Lung (tissue), 11 donors: ENCODE measurements at regions not wholly inside any gene's neighbourhood (a gene's known extent, or its start where the extent isn't known, plus 50 kb on each side); places are given as distances from the start of the nearest gene placed in this dataset.

Experiments used
- ATAC-seq: fragments of 200-7000 bp; cut with Tn5 transposase; one replicate; pipeline ENCODE4 v1.9.1; 2020; ENCODE audit warnings: moderate number of reproducible peaks; ENCODE audit not compliant: insufficient read depth, low FRiP score
- DNase-seq, 3 donors: peaks; one replicate each; pipeline ENCODE4 v3.0.0-alpha.2; 2013 to 2017
- H3K27ac ChIP-seq, 2 donors: one replicate each; pipeline ENCODE4 v1.5.1; 2013; ENCODE audit warnings: mild to moderate bottlenecking in 2 of 2, moderate library complexity in 2 of 2, control low read depth in 1 of 2, inconsistent platforms in 1 of 2, low read depth in 1 of 2, low read length in 1 of 2
- H3K27me3 ChIP-seq, 3 donors: one replicate each; pipeline ENCODE4 v1.5.1; 2013; ENCODE audit warnings: low read length in 2 of 3; ENCODE audit not compliant: control insufficient read depth in 3 of 3, insufficient read depth in 3 of 3
- H3K36me3 ChIP-seq, 4 donors: one replicate each; pipeline ENCODE4 v1.5.1; 2013; ENCODE audit warnings: low read length in 4 of 4, mild to moderate bottlenecking in 1 of 4, moderate library complexity in 1 of 4; ENCODE audit not compliant: control insufficient read depth in 4 of 4, insufficient read depth in 4 of 4
- H3K4me1 ChIP-seq, 5 donors: one replicate each; pipeline ENCODE4 v1.5.1; 2013; ENCODE audit warnings: low read length in 5 of 5, mild to moderate bottlenecking in 2 of 5, moderate library complexity in 1 of 5; ENCODE audit not compliant: control insufficient read depth in 5 of 5, insufficient read depth in 5 of 5
- H3K4me3 ChIP-seq: one replicate; pipeline ENCODE4 v1.5.1; 2013; ENCODE audit warnings: mild to moderate bottlenecking, control low read depth, moderate library complexity
- H3K9ac ChIP-seq, 2 donors: one replicate each; pipeline ENCODE4 v1.5.1; 2013; ENCODE audit warnings: low read length in 2 of 2, control low read depth in 1 of 2; ENCODE audit not compliant: insufficient read depth in 1 of 2
- H3K9me3 ChIP-seq, 4 donors: one replicate each; pipeline ENCODE4 v1.5.1; 2013; ENCODE audit warnings: low read length in 3 of 4, mild to moderate bottlenecking in 1 of 4, moderate library complexity in 1 of 4; ENCODE audit not compliant: control insufficient read depth in 4 of 4, insufficient read depth in 3 of 4
- WGBS, 2 donors: extraction: QIAGEN DNeasy Blood & Tissue Kit; methylation state at CpG; one replicate each; pipeline ENCODE4 v1.1.7; 2013; 5-methylcytosine and 5-hydroxymethylcytosine counted together
- TF ChIP-seq, protein P1 (sequence below): IDR thresholded peaks from 2 replicates; pipeline ENCODE4 v1.5.1; 2012; ENCODE audit warnings: mild to moderate bottlenecking; ENCODE audit errors: control extremely low read depth, extremely low read depth
- donor health status: control.
- donor health status: control.
- donor health status: Bipolar disorder and iron deficiency.
- donor health status: healthy.
- donor health status: DM: yes; HTN: yes; CAD: no.

DNA sequence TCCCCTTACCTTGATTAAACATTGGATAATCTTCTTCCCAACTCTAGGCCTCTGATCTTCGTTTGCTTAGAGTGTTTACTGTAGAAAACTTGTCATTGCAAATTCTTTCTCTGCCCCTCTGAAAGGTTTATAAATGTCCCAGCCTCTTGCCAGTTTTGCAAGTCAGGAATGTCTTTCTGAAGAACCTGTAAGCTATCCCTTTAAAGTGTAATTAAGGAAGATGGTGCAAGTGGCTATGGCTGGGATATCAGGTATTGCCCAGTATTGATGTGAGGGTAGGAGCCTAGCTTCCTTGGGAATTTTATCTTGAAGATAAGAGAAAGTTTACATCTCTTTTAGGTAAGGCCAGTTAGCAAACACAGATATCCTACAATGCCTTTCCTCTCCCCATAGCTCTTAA lies 211.0 kb upstream of the RIMS1 start:
- H3K27me3 ChIP-seq, result no peaks in the 10 kb centered on the region
- TF ChIP-seq, protein P1, sequence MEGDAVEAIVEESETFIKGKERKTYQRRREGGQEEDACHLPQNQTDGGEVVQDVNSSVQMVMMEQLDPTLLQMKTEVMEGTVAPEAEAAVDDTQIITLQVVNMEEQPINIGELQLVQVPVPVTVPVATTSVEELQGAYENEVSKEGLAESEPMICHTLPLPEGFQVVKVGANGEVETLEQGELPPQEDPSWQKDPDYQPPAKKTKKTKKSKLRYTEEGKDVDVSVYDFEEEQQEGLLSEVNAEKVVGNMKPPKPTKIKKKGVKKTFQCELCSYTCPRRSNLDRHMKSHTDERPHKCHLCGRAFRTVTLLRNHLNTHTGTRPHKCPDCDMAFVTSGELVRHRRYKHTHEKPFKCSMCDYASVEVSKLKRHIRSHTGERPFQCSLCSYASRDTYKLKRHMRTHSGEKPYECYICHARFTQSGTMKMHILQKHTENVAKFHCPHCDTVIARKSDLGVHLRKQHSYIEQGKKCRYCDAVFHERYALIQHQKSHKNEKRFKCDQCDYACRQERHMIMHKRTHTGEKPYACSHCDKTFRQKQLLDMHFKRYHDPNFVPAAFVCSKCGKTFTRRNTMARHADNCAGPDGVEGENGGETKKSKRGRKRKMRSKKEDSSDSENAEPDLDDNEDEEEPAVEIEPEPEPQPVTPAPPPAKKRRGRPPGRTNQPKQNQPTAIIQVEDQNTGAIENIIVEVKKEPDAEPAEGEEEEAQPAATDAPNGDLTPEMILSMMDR, result no peak
- H3K36me3 ChIP-seq, result no peaks in the 10 kb centered on the region
- H3K9ac ChIP-seq, result no peak overlapping the region
- no peaks in the 10 kb centered on the region for H3K9me3 ChIP-seq
- H3K4me1 ChIP-seq, result no peaks in the 10 kb centered on the region
- no peak overlapping the region for H3K27ac ChIP-seq
- H3K4me3 ChIP-seq, result no peak overlapping the region
- DNase-seq (no peak), ATAC-seq (no peak)
- 43 to 47% methylated on average over 1 of the region's 1 CpG for WGBS, 2 donors

DNA sequence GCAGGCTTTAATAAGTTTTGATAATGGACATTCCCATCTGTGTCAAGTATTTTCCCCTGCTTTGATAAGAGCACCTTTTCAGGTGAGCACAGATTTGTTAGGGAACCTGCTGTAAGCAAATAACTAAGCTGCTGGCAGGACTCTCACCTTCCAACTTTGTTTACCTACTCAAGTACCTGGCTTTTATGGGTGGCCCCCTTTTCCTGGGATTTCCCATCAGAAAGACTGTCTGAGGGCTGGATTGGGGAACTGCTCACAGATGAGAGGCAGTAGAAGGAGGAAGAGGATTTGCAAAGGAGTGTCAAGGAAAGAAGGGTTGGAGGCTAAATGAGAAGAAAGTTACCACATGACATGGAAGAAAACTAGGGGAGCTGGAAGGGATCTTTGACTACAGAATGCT lies 210.1 kb upstream of the RIMS1 start:
- Histone ChIP-seq H3K9me3 (no peaks in the 10 kb centered on the region), H3K27me3 (no peaks in the 10 kb centered on the region), H3K9ac (no peak overlapping the region), H3K36me3 (no peaks in the 10 kb centered on the region), H3K27ac (no peak overlapping the region), H3K4me3 (no peak overlapping the region), H3K4me1 (no peaks in the 10 kb centered on the region)
- TF ChIP-seq, protein P1, result no peak
- no peak for DNase-seq
- ATAC-seq, result no peak

DNA sequence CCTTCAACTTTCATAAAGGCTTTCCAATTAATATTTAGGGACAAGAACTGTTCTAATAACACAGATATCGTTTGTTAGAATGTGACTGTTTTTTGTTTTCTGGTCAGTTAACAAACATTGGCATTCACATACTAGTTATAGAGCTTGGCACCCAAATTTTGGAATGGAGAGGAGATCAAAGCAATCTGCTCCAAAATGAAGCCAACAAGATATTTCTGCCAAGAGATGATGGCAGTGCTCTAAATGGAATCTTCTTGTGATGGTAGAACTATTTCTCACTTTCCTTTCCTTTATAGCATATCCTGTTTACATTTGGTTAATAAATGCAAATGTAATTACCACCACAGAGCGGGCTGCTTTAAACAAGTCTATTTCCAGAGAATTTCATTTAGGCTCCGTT lies 208.3 kb upstream of the RIMS1 start:
- 81 to 84% methylated on average over 3 of the region's 3 CpGs for WGBS, 2 donors
- ATAC-seq, result no peak
- no peak overlapping the region for H3K4me3 ChIP-seq

More for the DNA sequence above, 208.3 kb upstream of the RIMS1 start:
- H3K27me3 ChIP-seq, result no peaks in the 10 kb centered on the region
- TF ChIP-seq, protein P1, result no peak
- H3K9me3 ChIP-seq, result no peaks in the 10 kb centered on the region
- no peak overlapping the region for H3K9ac ChIP-seq
- H3K27ac ChIP-seq, result no peak overlapping the region
- H3K36me3 ChIP-seq, result no peaks in the 10 kb centered on the region
- no peak for DNase-seq
- H3K4me1 ChIP-seq, result no peaks in the 10 kb centered on the region
